ENCODE measurements at regions not wholly inside any gene's neighbourhood (a gene's known extent, or its start where the extent isn't known, plus 50 kb on each side); places are given as distances from the start of the nearest gene placed in this dataset.

DNA sequence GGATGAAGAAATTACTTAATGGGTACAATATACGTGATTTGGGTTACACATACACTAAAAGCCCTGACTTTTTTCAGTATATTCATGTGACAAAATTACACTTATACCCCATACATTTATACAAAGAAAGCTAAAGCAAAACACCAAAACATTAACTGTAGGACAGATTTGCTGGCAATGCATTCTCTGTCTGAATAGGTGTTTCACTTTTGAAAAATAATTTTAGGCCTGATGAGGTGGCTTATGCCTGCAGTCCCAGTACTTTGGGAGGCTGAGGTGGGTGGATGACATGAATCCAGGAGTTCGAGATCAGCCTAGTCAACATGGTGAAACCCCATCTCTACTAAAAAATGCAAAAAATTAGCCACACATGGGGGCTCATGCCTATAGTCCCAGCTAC is 301.5 kb upstream of the FAM98A start (continued):
- TF ChIP-seq, protein P1, sequence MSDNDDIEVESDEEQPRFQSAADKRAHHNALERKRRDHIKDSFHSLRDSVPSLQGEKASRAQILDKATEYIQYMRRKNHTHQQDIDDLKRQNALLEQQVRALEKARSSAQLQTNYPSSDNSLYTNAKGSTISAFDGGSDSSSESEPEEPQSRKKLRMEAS (IDR thresholded peaks at IDR 0.05; ENCODE audit: low read depth): no peak
- TF ChIP-seq FOXM1 (IDR thresholded peaks at IDR 0.05; ENCODE audit: low read depth) (no peak), GABPA (IDR thresholded peaks at IDR 0.05; ENCODE audit: low read depth) (no peak), JUND (IDR thresholded peaks at IDR 0.05) (no peak), FOSL2 (IDR thresholded peaks at IDR 0.05; ENCODE audit: borderline replicate concordance, low read depth) (no peak)
- TF ChIP-seq, protein P2, sequence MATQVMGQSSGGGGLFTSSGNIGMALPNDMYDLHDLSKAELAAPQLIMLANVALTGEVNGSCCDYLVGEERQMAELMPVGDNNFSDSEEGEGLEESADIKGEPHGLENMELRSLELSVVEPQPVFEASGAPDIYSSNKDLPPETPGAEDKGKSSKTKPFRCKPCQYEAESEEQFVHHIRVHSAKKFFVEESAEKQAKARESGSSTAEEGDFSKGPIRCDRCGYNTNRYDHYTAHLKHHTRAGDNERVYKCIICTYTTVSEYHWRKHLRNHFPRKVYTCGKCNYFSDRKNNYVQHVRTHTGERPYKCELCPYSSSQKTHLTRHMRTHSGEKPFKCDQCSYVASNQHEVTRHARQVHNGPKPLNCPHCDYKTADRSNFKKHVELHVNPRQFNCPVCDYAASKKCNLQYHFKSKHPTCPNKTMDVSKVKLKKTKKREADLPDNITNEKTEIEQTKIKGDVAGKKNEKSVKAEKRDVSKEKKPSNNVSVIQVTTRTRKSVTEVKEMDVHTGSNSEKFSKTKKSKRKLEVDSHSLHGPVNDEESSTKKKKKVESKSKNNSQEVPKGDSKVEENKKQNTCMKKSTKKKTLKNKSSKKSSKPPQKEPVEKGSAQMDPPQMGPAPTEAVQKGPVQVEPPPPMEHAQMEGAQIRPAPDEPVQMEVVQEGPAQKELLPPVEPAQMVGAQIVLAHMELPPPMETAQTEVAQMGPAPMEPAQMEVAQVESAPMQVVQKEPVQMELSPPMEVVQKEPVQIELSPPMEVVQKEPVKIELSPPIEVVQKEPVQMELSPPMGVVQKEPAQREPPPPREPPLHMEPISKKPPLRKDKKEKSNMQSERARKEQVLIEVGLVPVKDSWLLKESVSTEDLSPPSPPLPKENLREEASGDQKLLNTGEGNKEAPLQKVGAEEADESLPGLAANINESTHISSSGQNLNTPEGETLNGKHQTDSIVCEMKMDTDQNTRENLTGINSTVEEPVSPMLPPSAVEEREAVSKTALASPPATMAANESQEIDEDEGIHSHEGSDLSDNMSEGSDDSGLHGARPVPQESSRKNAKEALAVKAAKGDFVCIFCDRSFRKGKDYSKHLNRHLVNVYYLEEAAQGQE (IDR thresholded peaks at IDR 0.05; ENCODE audit: low read depth, low read length): no peak

DNA sequence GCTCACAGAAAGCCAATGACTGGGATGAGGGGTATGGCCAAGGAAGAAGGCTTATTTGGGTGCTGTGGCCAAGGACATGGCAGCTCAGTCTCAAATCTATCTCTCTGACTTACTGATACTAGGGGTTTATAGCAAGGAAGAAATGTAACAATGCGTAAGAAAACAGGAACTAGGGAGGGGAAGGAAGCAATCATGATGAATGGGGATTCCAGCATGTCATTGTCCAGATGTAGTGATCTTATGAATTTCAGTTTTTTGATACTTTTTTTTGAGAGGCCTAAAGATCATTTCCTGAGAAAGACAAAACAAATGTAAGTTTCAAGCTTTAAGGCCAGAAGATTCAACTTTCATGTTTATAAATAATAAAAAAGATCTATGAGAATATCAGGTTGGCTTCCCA is 298.6 kb upstream of the FAM98A start:
- no peaks in the 10 kb centered on the region for H3K27me3 ChIP-seq (ENCODE audit: insufficient read depth)
- no peaks in the 10 kb centered on the region for H3F3A ChIP-seq (replicated peaks; ENCODE audit: insufficient read depth)
- CTCF ChIA-PET: no interaction called here
- no peaks in the 10 kb centered on the region for H4K20me1 ChIP-seq (ENCODE audit: insufficient read depth)
- TF ChIP-seq, protein P1 (IDR thresholded peaks at IDR 0.05; ENCODE audit: low read depth): no peak
- TF ChIP-seq CHD2 (IDR thresholded peaks at IDR 0.05; ENCODE audit: low read length, partially characterized antibody) (no peak), RCOR1 (IDR thresholded peaks at IDR 0.05; ENCODE audit: low read length) (no peak), YY1 (IDR thresholded peaks at IDR 0.05; ENCODE audit: low read depth) (no peak), POLR2AphosphoS5 (IDR thresholded peaks at IDR 0.05; ENCODE audit: low read depth, low read length) (no peak)
- TF ChIP-seq, protein P3, sequence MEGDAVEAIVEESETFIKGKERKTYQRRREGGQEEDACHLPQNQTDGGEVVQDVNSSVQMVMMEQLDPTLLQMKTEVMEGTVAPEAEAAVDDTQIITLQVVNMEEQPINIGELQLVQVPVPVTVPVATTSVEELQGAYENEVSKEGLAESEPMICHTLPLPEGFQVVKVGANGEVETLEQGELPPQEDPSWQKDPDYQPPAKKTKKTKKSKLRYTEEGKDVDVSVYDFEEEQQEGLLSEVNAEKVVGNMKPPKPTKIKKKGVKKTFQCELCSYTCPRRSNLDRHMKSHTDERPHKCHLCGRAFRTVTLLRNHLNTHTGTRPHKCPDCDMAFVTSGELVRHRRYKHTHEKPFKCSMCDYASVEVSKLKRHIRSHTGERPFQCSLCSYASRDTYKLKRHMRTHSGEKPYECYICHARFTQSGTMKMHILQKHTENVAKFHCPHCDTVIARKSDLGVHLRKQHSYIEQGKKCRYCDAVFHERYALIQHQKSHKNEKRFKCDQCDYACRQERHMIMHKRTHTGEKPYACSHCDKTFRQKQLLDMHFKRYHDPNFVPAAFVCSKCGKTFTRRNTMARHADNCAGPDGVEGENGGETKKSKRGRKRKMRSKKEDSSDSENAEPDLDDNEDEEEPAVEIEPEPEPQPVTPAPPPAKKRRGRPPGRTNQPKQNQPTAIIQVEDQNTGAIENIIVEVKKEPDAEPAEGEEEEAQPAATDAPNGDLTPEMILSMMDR (IDR thresholded peaks at IDR 0.05): no peak
- TF ChIP-seq, protein P4, sequence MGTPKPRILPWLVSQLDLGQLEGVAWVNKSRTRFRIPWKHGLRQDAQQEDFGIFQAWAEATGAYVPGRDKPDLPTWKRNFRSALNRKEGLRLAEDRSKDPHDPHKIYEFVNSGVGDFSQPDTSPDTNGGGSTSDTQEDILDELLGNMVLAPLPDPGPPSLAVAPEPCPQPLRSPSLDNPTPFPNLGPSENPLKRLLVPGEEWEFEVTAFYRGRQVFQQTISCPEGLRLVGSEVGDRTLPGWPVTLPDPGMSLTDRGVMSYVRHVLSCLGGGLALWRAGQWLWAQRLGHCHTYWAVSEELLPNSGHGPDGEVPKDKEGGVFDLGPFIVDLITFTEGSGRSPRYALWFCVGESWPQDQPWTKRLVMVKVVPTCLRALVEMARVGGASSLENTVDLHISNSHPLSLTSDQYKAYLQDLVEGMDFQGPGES (IDR thresholded peaks at IDR 0.05; ENCODE audit: low read depth, low read length): no peak
- no peak overlapping the region for H2AFZ ChIP-seq (ENCODE audit: low read depth)
- no peak overlapping the region for H3K4me2 ChIP-seq
- WGBS (ENCODE audit: low lambda C conversion rate): 47% methylated on average over 1 of the region's 1 CpG
- H3K79me2 ChIP-seq (ENCODE audit: insufficient read depth): no peaks in the 10 kb centered on the region
- POLR2A ChIA-PET: no interaction called here
- no peaks in the 10 kb centered on the region for H3K9me3 ChIP-seq
- no peak overlapping the region for H3K4me3 ChIP-seq (ENCODE audit: low read depth in 2 of 2, low read length in 1 of 2)
- H3K27ac ChIP-seq (ENCODE audit: low read depth in 2 of 2, low read length in 1 of 2): no peak overlapping the region
- no peak overlapping the region for H3K9ac ChIP-seq
- no peak for DNase-seq
- H3K9me2 ChIP-seq: no peaks in the 10 kb centered on the region
- H3K4me1 ChIP-seq (ENCODE audit: control insufficient read depth in 1 of 2, insufficient read depth in 2 of 2, low read depth in 1 of 2, low read length in 1 of 2): no peaks in the 10 kb centered on the region
- H3K36me3 ChIP-seq (replicated peaks in 1 of 2; ENCODE audit: control insufficient read depth in 1 of 2, insufficient read depth in 2 of 2, low read length in 1 of 2): no peaks in the 10 kb centered on the region

All from SK-N-SH (cell line).